ENCODE measurements at regions not wholly inside any gene's neighbourhood (a gene's known extent, or its start where the extent isn't known, plus 50 kb on each side); places are given as distances from the start of the nearest gene placed in this dataset.

GRCh38 chr1:98088381-98088780, 167.5 kb upstream of the DPYD start:
- no peak for DNase-seq (ENCODE audit: low read depth in 4 of 4, low spot score in 2 of 4)

- DNase-seq (ENCODE audit: low read depth in 4 of 4, low spot score in 2 of 4) = no peak
These were observed 166.1 kb upstream of the DPYD start for GRCh38 chr1:98086796-98087441.

GRCh38 chr1:98086156-98086555, 165.3 kb upstream of the DPYD start:
- DNase-seq (ENCODE audit: low read depth in 4 of 4, low spot score in 2 of 4) = no peak

- no peak for DNase-seq (ENCODE audit: low read depth in 4 of 4, low spot score in 2 of 4)
These were observed 163.4 kb upstream of the DPYD start for GRCh38 chr1:98084188-98084587.

GRCh38 chr1:98081944-98082343, 161.1 kb upstream of the DPYD start:
- no peak for DNase-seq (ENCODE audit: low read depth in 4 of 4, low spot score in 2 of 4)

GRCh38 chr1:98078596-98078995, 157.8 kb upstream of the DPYD start:
- no peak for DNase-seq (ENCODE audit: low read depth in 4 of 4, low spot score in 2 of 4)

- no peak for DNase-seq (ENCODE audit: low read depth in 4 of 4, low spot score in 2 of 4)
These were observed 156.9 kb upstream of the DPYD start for GRCh38 chr1:98077691-98078090.

- DNase-seq (ENCODE audit: low read depth in 4 of 4, low spot score in 2 of 4) = no peak
These were observed 154.8 kb upstream of the DPYD start for GRCh38 chr1:98075626-98076025.

GRCh38 chr1:98073823-98074222, 153.0 kb upstream of the DPYD start:
- DNase-seq (ENCODE audit: low read depth in 4 of 4, low spot score in 2 of 4) = no peak

- no peak for DNase-seq (ENCODE audit: low read depth in 4 of 4, low spot score in 2 of 4)
These were observed 152.3 kb upstream of the DPYD start for GRCh38 chr1:98073106-98073505.

- DNase-seq (ENCODE audit: low read depth in 4 of 4, low spot score in 2 of 4) = no peak
These were observed 151.2 kb upstream of the DPYD start for GRCh38 chr1:98072047-98072446.

GRCh38 chr1:98068016-98068415, 147.2 kb upstream of the DPYD start:
- DNase-seq (ENCODE audit: low read depth in 4 of 4, low spot score in 2 of 4) = no peak

GRCh38 chr1:98066911-98067310, 146.1 kb upstream of the DPYD start:
- DNase-seq (ENCODE audit: low read depth in 4 of 4, low spot score in 2 of 4) = no peak

- no peak for DNase-seq (ENCODE audit: low read depth in 4 of 4, low spot score in 2 of 4)
These were observed 138.8 kb upstream of the DPYD start for GRCh38 chr1:98059620-98060019.

GRCh38 chr1:98058676-98059075, 137.8 kb upstream of the DPYD start:
- no peak for DNase-seq (ENCODE audit: low read depth in 4 of 4, low spot score in 2 of 4)

- DNase-seq (ENCODE audit: low read depth in 4 of 4, low spot score in 2 of 4) = no peak
These were observed 136.5 kb upstream of the DPYD start for GRCh38 chr1:98057236-98057910.

- DNase-seq (ENCODE audit: low read depth in 4 of 4, low spot score in 2 of 4) = no peak
These were observed 135.9 kb upstream of the DPYD start for GRCh38 chr1:98056781-98057180.

GRCh38 chr1:98055457-98055856, 134.6 kb upstream of the DPYD start:
- no peak for DNase-seq (ENCODE audit: low read depth in 4 of 4, low spot score in 2 of 4)

GRCh38 chr1:98054786-98055185, 134.0 kb upstream of the DPYD start:
- no peak for DNase-seq (ENCODE audit: low read depth in 4 of 4, low spot score in 2 of 4)

- DNase-seq (ENCODE audit: low read depth in 4 of 4, low spot score in 2 of 4) = no peak
These were observed 133.5 kb upstream of the DPYD start for GRCh38 chr1:98054367-98054701.

GRCh38 chr1:98053471-98054366, 132.9 kb upstream of the DPYD start:
- peak in 1 of 4 donors; percentile 37 for DNase-seq (ENCODE audit: low read depth in 4 of 4, low spot score in 2 of 4)

All from left renal cortex interstitium (tissue), 4 donors.